GM10266 (cell line): ENCODE measurements at regions not wholly inside any gene's neighbourhood (a gene's known extent, or its start where the extent isn't known, plus 50 kb on each side); places are given as distances from the start of the nearest gene placed in this dataset.

Experiments used
- DNase-seq: peaks from one replicate; pipeline ENCODE4 v3.0.0; 2012; ENCODE audit errors: extremely low spot score
- CTCF ChIP-seq: IDR thresholded peaks from 2 replicates; pipeline ENCODE4 v1.5.1; 2012; ENCODE audit warnings: mild to moderate bottlenecking, low read depth; ENCODE audit not compliant: control insufficient read depth, insufficient read depth; ENCODE audit errors: missing control alignments

GRCh38 chr5:77924081-77924480, 147.9 kb upstream of the TBCA start:
- DNase-seq, result no peak
- TF ChIP-seq CTCF, result no peak

- TF ChIP-seq CTCF, result no peak
- no peak for DNase-seq
Measured at GRCh38 chr5:77923666-77924065, 147.5 kb upstream of the TBCA start.

- DNase-seq, result no peak
- no peak for TF ChIP-seq CTCF
Measured at GRCh38 chr5:77921094-77921768, 145.1 kb upstream of the TBCA start.

GRCh38 chr5:77920359-77921058, 144.4 kb upstream of the TBCA start:
- DNase-seq, result no peak
- no peak for TF ChIP-seq CTCF

- no peak for TF ChIP-seq CTCF
- no peak for DNase-seq
Measured at GRCh38 chr5:77915346-77915745, 139.2 kb upstream of the TBCA start.

- TF ChIP-seq CTCF, result no peak
- no peak for DNase-seq
Measured at GRCh38 chr5:77912721-77913120, 136.6 kb upstream of the TBCA start.

- TF ChIP-seq CTCF, result no peak
- no peak for DNase-seq
Measured at GRCh38 chr5:77910602-77911188, 134.6 kb upstream of the TBCA start.
